Cardiac muscle cell (in vitro differentiated cells and primary cell): ENCODE measurements at regions not wholly inside any gene's neighbourhood (a gene's known extent, or its start where the extent isn't known, plus 50 kb on each side); places are given as distances from the start of the nearest gene placed in this dataset.

Experiments
- DNase-seq, 2 donors: peaks; one replicate each; pipeline versions ENCODE4 v3.0.0 to v3.0.0-alpha.2; 2010 to 2017; ENCODE audit warnings: low read depth in 1 of 2, low spot score in 1 of 2
- H3K27ac ChIP-seq: fragments of 200-600 bp; sonication (generic); 2 replicates; pipeline ENCODE4 v1.5.1; 2016
- H3K27me3 ChIP-seq: fragments of 200-600 bp; sonication (generic); 2 replicates; pipeline ENCODE4 v1.6.0; 2016; ENCODE audit warnings: control low read depth
- H3K36me3 ChIP-seq: fragments of 200-600 bp; sonication (generic); 2 replicates; pipeline ENCODE4 v1.5.1; 2016; ENCODE audit warnings: control low read depth
- H3K4me1 ChIP-seq: fragments of 200-600 bp; sonication (generic); 2 replicates; pipeline ENCODE4 v1.8.1; 2017; ENCODE audit warnings: low read depth, mild to moderate bottlenecking, mixed run types
- H3K4me3 ChIP-seq: fragments of 200-600 bp; sonication (generic); 2 replicates; pipeline ENCODE4 v1.5.1; 2016; ENCODE audit warnings: mild to moderate bottlenecking
- H3K9me3 ChIP-seq: fragments of 200-600 bp; sonication (generic); 2 replicates; pipeline ENCODE4 v1.5.1; 2017; ENCODE audit warnings: low read depth, mild to moderate bottlenecking, control low read depth
- CTCF ChIP-seq: IDR thresholded peaks from 2 replicates; pipeline ENCODE4 v1.5.1; 2012; ENCODE audit warnings: low read depth, mild to moderate bottlenecking, low read length

GRCh38 chrX:148380107-148380506 is 120.3 kb upstream of the AFF2 start:
- Histone ChIP-seq H3K36me3 (no peaks in the 10 kb centered on the region), H3K4me1 (peaks cover 5% of the 10 kb centered on the region), H3K4me3 (no peak overlapping the region), H3K27me3 (no peaks in the 10 kb centered on the region), H3K9me3 (no peaks in the 10 kb centered on the region), H3K27ac (no peak overlapping the region)
- TF ChIP-seq CTCF: no peak
- DNase-seq: no peak

DNA sequence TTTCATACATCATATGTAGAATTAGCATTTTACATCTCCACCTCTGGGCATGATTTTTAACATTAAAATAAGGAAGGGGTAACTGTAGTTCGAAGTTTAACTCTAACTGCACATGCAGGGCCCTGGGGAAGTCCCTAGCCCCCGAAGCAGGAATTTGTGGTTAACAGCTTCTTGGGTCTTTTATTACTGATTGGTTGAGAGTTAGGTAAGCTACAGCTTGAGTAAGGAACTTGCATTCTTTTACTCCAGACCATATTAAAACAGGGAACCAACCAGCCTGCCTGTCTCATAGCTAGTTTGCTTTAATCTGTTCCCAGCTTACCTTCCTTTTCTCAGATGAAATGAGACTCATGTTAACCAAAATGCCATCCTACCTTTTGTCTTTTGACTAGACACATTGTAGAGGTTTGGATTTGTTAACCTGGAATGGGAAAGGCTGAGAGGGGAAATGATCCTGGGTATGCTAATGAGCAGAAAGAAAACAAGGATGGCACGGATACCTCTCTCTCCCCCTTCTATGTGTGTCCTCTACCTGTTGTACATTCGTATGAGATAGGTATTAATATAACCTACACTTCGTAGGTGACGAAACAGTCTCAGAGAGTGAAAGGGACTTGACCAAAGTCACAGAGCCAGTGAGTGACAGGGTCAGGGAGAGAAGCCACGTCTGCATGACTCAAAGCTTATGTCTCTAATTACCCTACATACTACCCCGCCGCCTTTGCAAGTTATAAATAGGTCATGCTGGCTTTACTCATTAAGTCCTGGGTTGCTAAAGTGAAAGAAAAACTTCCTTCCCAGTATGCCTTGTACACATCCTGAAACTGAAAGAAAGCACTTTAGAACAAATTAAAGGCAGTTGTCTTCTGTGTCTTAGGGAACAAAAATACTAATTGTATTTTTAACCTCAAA is 119.5 kb upstream of the AFF2 start:
- DNase-seq: no peak
- no peaks in the 10 kb centered on the region for H3K9me3 ChIP-seq
- H3K36me3 ChIP-seq: no peaks in the 10 kb centered on the region
- no peaks in the 10 kb centered on the region for H3K27me3 ChIP-seq
- peaks cover 5% of the 10 kb centered on the region for H3K4me1 ChIP-seq
- no peak for TF ChIP-seq CTCF
- no peak overlapping the region for H3K4me3 ChIP-seq
- no peak overlapping the region for H3K27ac ChIP-seq

GRCh38 chrX:148381603-148382002 is 118.8 kb upstream of the AFF2 start:
- H3K27me3 ChIP-seq: no peaks in the 10 kb centered on the region
- H3K9me3 ChIP-seq: no peaks in the 10 kb centered on the region
- no peaks in the 10 kb centered on the region for H3K36me3 ChIP-seq
- no peak for DNase-seq
- TF ChIP-seq CTCF: no peak
- no peak overlapping the region for H3K27ac ChIP-seq
- H3K4me3 ChIP-seq: no peak overlapping the region
- peaks cover 5% of the 10 kb centered on the region for H3K4me1 ChIP-seq

- H3K36me3 ChIP-seq: no peaks in the 10 kb centered on the region
- no peak overlapping the region for H3K4me3 ChIP-seq
- peaks cover 5% of the 10 kb centered on the region for H3K4me1 ChIP-seq
- TF ChIP-seq CTCF: no peak
- no peaks in the 10 kb centered on the region for H3K9me3 ChIP-seq
- no peak overlapping the region for H3K27ac ChIP-seq
- H3K27me3 ChIP-seq: no peaks in the 10 kb centered on the region
- DNase-seq: no peak
Measured at GRCh38 chrX:148382983-148383382, 117.4 kb upstream of the AFF2 start.

GRCh38 chrX:148385471-148385870 is 114.9 kb upstream of the AFF2 start:
- peaks cover 5% of the 10 kb centered on the region for H3K4me1 ChIP-seq
- no peak for DNase-seq
- H3K27ac ChIP-seq: no peak overlapping the region

More at GRCh38 chrX:148385471-148385870, 114.9 kb upstream of the AFF2 start:
- Histone ChIP-seq H3K36me3 (no peaks in the 10 kb centered on the region), H3K4me3 (no peak overlapping the region), H3K9me3 (no peaks in the 10 kb centered on the region), H3K27me3 (no peaks in the 10 kb centered on the region)
- TF ChIP-seq CTCF: no peak
